AG10803 (cell line): ENCODE measurements at regions not wholly inside any gene's neighbourhood (a gene's known extent, or its start where the extent isn't known, plus 50 kb on each side); places are given as distances from the start of the nearest gene placed in this dataset.

Source experiments
- DNase-seq: peaks from one replicate; pipeline ENCODE4 v3.0.0; 2010; ENCODE audit warnings: low read depth
- H3K4me3 ChIP-seq: 2 replicates; pipeline ENCODE4 v1.5.1; 2011; ENCODE audit warnings: mild to moderate bottlenecking, low read length, control low read depth
- TF ChIP-seq, protein P1 (sequence below): conservative IDR thresholded peaks from 2 replicates; pipeline ENCODE4 v1.5.1; 2011; ENCODE audit warnings: mild to moderate bottlenecking, low read length, control low read depth, inconsistent platforms

DNA sequence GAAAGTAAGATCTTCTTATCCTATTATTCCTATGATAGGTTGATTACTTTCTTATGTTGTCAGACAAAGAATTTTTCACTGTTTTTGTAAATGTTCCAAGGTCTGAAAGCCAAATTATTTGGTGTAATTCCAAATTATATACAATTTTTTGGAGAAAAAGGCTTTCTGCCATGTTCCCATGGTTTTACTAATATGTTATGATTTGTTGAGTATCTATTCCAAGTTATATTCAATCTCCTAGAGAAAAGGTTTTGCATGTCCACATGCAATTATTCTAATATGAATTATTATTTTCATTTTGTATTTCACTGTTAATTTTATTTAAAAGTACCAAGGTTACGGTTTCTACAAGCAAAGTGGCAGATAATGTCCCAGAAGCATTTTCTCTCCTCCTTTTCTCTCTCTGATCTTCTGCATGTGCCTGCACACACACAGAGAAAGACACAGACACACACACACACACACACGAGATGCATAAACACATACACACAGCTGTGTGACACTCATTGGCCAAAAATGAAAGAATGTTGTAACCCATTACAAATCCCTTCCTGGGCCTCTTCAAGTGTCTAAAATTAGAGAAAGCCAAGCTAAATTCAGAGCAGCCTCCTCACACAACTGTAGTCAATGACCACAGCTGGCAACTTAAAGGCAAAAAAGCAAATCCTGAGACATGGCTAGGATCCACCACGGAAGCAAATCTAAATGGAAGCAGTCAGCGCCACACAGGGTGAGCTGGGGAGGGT lies 621.0 kb downstream of the EFNB2 start:
- TF ChIP-seq, protein P1, sequence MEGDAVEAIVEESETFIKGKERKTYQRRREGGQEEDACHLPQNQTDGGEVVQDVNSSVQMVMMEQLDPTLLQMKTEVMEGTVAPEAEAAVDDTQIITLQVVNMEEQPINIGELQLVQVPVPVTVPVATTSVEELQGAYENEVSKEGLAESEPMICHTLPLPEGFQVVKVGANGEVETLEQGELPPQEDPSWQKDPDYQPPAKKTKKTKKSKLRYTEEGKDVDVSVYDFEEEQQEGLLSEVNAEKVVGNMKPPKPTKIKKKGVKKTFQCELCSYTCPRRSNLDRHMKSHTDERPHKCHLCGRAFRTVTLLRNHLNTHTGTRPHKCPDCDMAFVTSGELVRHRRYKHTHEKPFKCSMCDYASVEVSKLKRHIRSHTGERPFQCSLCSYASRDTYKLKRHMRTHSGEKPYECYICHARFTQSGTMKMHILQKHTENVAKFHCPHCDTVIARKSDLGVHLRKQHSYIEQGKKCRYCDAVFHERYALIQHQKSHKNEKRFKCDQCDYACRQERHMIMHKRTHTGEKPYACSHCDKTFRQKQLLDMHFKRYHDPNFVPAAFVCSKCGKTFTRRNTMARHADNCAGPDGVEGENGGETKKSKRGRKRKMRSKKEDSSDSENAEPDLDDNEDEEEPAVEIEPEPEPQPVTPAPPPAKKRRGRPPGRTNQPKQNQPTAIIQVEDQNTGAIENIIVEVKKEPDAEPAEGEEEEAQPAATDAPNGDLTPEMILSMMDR = no peak
- peak overlapping the region; percentile 26 for H3K4me3 ChIP-seq
- peak; percentile 92 for DNase-seq

GRCh38 chr13:105908586-105908985 lies 626.9 kb downstream of the EFNB2 start:
- no peak overlapping the region for H3K4me3 ChIP-seq
- TF ChIP-seq, protein P1 = no peak
- DNase-seq = peak; percentile 13

GRCh38 chr13:105907319-105908019 lies 628.0 kb downstream of the EFNB2 start:
- TF ChIP-seq, protein P1 = no peak
- H3K4me3 ChIP-seq = no peak overlapping the region
- no peak for DNase-seq

DNA sequence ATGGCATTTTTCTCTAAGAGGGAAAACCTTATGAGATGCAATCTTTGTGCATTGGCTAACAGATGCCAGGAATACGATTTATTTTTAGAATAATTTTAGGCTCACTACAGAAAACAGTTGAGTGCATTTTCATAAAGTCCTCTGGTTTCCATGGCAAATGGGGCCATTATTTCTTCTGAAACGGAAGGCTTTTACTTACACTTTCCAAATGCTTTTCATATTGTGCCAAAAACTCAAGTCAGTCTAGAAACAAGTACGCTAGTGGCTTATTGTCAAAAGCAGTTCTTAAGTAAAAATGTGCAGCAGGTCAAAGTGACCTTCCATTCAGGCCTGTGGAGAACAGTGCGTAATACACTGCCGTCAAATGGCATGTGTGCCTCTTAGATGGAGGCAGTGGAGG lies 628.7 kb downstream of the EFNB2 start:
- TF ChIP-seq, protein P1 = no peak
- H3K4me3 ChIP-seq = no peak overlapping the region
- DNase-seq = no peak

- H3K4me3 ChIP-seq = no peak overlapping the region
- DNase-seq = no peak
- TF ChIP-seq, protein P1 = no peak
These were observed 631.3 kb downstream of the EFNB2 start for GRCh38 chr13:105904034-105904742.

GRCh38 chr13:105902396-105902795 lies 633.1 kb downstream of the EFNB2 start:
- DNase-seq = no peak
- no peak overlapping the region for H3K4me3 ChIP-seq
- TF ChIP-seq, protein P1 = no peak
